HS-27A (cell line): ENCODE measurements at regions not wholly inside any gene's neighbourhood (a gene's known extent, or its start where the extent isn't known, plus 50 kb on each side); places are given as distances from the start of the nearest gene placed in this dataset.

ENCODE experiments used
- DNase-seq: peaks from one replicate; pipeline ENCODE4 v3.0.0-alpha.2; 2012; ENCODE audit warnings: low read depth, missing footprints

- DNase-seq = no peak
Measured at GRCh38 chr14:26766726-26767125, 168.9 kb upstream of the NOVA1 start.

- DNase-seq = no peak
Measured at GRCh38 chr14:26773906-26774593, 176.2 kb upstream of the NOVA1 start.

GRCh38 chr14:26775765-26776563 is 178.1 kb upstream of the NOVA1 start:
- DNase-seq = no peak

- DNase-seq = no peak
Measured at GRCh38 chr14:26791117-26791806, 193.4 kb upstream of the NOVA1 start.

- DNase-seq = no peak
Measured at GRCh38 chr14:26794731-26795130, 196.9 kb upstream of the NOVA1 start.

GRCh38 chr14:26808407-26808806 is 210.6 kb upstream of the NOVA1 start:
- no peak for DNase-seq

- no peak for DNase-seq
Measured at GRCh38 chr14:26810631-26811030, 212.8 kb upstream of the NOVA1 start.

- no peak for DNase-seq
Measured at GRCh38 chr14:26811756-26812305, 214.0 kb upstream of the NOVA1 start.

GRCh38 chr14:26820138-26820537 is 222.3 kb upstream of the NOVA1 start:
- DNase-seq = no peak

- DNase-seq = no peak
Measured at GRCh38 chr14:26820572-26820971, 222.7 kb upstream of the NOVA1 start.

GRCh38 chr14:26828741-26829140 is 230.9 kb upstream of the NOVA1 start:
- DNase-seq = no peak

GRCh38 chr14:26833621-26834176 is 235.9 kb upstream of the NOVA1 start:
- no peak for DNase-seq

- DNase-seq = no peak
Measured at GRCh38 chr14:26835979-26836570, 238.2 kb upstream of the NOVA1 start.

- DNase-seq = no peak
Measured at GRCh38 chr14:26839481-26839880, 241.6 kb upstream of the NOVA1 start.

GRCh38 chr14:26841326-26841725 is 243.5 kb upstream of the NOVA1 start:
- no peak for DNase-seq

- peak; percentile 5 for DNase-seq
Measured at GRCh38 chr14:26841920-26842741, 244.3 kb upstream of the NOVA1 start.

- DNase-seq = no peak
Measured at GRCh38 chr14:26845151-26845818, 247.5 kb upstream of the NOVA1 start.

- no peak for DNase-seq
Measured at GRCh38 chr14:26846388-26846787, 248.6 kb upstream of the NOVA1 start.

GRCh38 chr14:26849514-26849913 is 251.7 kb upstream of the NOVA1 start:
- DNase-seq = no peak

GRCh38 chr14:26851793-26852192 is 254.0 kb upstream of the NOVA1 start:
- DNase-seq = no peak
